ENCODE measurements at regions not wholly inside any gene's neighbourhood (a gene's known extent, or its start where the extent isn't known, plus 50 kb on each side); places are given as distances from the start of the nearest gene placed in this dataset.

- H3K4ac ChIP-seq (replicated peaks; ENCODE audit: insufficient read length, low read depth, low read length) = no peak overlapping the region
- H3K4me3 ChIP-seq (ENCODE audit: extremely low read depth in 1 of 4, insufficient read depth in 2 of 4, low read depth in 3 of 4, low read length in 4 of 4) = no peak overlapping the region
- no peaks in the 10 kb centered on the region for H3K79me2 ChIP-seq (ENCODE audit: control insufficient read depth in 1 of 2, insufficient read depth in 2 of 2, low read length in 2 of 2)
- no peak overlapping the region for H2BK5ac ChIP-seq (ENCODE audit: low read depth, low read length)
- no peak overlapping the region for H2BK15ac ChIP-seq (ENCODE audit: low read length)
- no peak overlapping the region for H3K4me2 ChIP-seq (ENCODE audit: insufficient read depth in 1 of 2, low read depth in 2 of 2, low read length in 2 of 2)
- H3K9ac ChIP-seq (replicated peaks in 1 of 4; ENCODE audit: extremely low read depth in 1 of 4, low read depth in 3 of 4, low read length in 3 of 4) = no peak overlapping the region
- H2BK20ac ChIP-seq (ENCODE audit: low read length) = no peak overlapping the region; the same call in 1 of the 2 replicates
- H2AK5ac ChIP-seq (ENCODE audit: low read depth, low read length) = no peak overlapping the region
- ChIA-PET CTCF (ENCODE audit: partially characterized antibody) (no interaction called here), POLR2A (ENCODE audit: partially characterized antibody) (no interaction called here)
- no peak overlapping the region for H4K5ac ChIP-seq (ENCODE audit: insufficient read length, low read depth, low read length)
- H3K23me2 ChIP-seq (ENCODE audit: low read depth, low read length) = no peaks in the 10 kb centered on the region
- H2BK120ac ChIP-seq (replicated peaks; ENCODE audit: low read depth, low read length) = peak overlapping the region; percentile 36
- H3K4me1 ChIP-seq (replicated peaks in 1 of 4; ENCODE audit: control insufficient read depth in 3 of 4, insufficient read depth in 4 of 4, low read length in 3 of 4) = peaks cover 0 to 8% (median 3%) of the 10 kb centered on the region in 4 experiments; a peak in 4 of 7 replicates
- no peak overlapping the region for H2BK12ac ChIP-seq (ENCODE audit: low read depth, low read length)
- DNase-seq (ENCODE audit: low read depth in 1 of 2, low spot score in 2 of 2) = no peak
- H2AFZ ChIP-seq (ENCODE audit: low read length) = no peak overlapping the region
- no peaks in the 10 kb centered on the region for H3K36me3 ChIP-seq (ENCODE audit: control insufficient read depth in 2 of 4, insufficient read depth in 4 of 4, low read length in 3 of 4)
- H3K79me1 ChIP-seq (ENCODE audit: low read depth, low read length) = no peaks in the 10 kb centered on the region
- no peak overlapping the region for H3K23ac ChIP-seq (ENCODE audit: insufficient read length)
- no peaks in the 10 kb centered on the region for H3K9me3 ChIP-seq (ENCODE audit: insufficient read depth in 2 of 2, low read depth in 1 of 2, low read length in 1 of 2)
- no peak overlapping the region for H3K27ac ChIP-seq (ENCODE audit: low read depth, low read length)
- H3K14ac ChIP-seq (ENCODE audit: insufficient read length) = no peak overlapping the region
- H3K18ac ChIP-seq (ENCODE audit: extremely low read depth, low read length) = no peak overlapping the region
- H4K20me1 ChIP-seq (replicated peaks in 1 of 2; ENCODE audit: control insufficient read depth in 1 of 2, insufficient read depth in 2 of 2, low read length in 2 of 2) = no peaks in the 10 kb centered on the region
- H4K91ac ChIP-seq (replicated peaks; ENCODE audit: insufficient read length, low read length) = no peak overlapping the region
- no peaks in the 10 kb centered on the region for H3K27me3 ChIP-seq (replicated peaks in 1 of 4; ENCODE audit: control insufficient read depth in 3 of 4, extremely low read depth in 1 of 4, insufficient read depth in 3 of 4, low read length in 3 of 4)
- FAIRE-seq = no peak
- no peak overlapping the region for H3K56ac ChIP-seq (replicated peaks; ENCODE audit: insufficient read length, low read depth, low read length)
- no peak overlapping the region for H4K8ac ChIP-seq (ENCODE audit: extremely low read depth, insufficient read depth, low read length)
- 81% methylated on average over 2 of the region's 2 CpGs; no CpG with 5 or more reads in 1 of the 2 experiments for WGBS, 2 experiments (ENCODE audit: extremely low coverage in 1 of 2, insufficient coverage in 1 of 2, insufficient read length in 1 of 2, insufficient replicate concordance in 2 of 2, low coverage in 1 of 2, low lambda C conversion rate in 2 of 2, missing lambda C conversion rate in 1 of 2)
- TF ChIP-seq USF2 (IDR thresholded peaks at IDR 0.05; ENCODE audit: low read length) (no peak), RAD21 (IDR thresholded peaks at IDR 0.05 in 1 of 2, conservative IDR thresholded peaks at IDR 0.05 in 1 of 2; ENCODE audit: low read depth in 2 of 2, low read length in 2 of 2) (no peak), HDAC2 (IDR thresholded peaks at IDR 0.05; ENCODE audit: borderline replicate concordance in 1 of 2, low read depth in 2 of 2, low read length in 2 of 2) (no peak), HDAC6 (IDR thresholded peaks at IDR 0.05; ENCODE audit: low read depth, low read length) (no peak), EP300 (IDR thresholded peaks at IDR 0.05; ENCODE audit: borderline replicate concordance in 1 of 2, low read depth in 2 of 2, low read length in 2 of 2) (no peak), SIX5 (IDR thresholded peaks at IDR 0.05; ENCODE audit: low read depth, low read length) (no peak), CEBPB (IDR thresholded peaks at IDR 0.05; ENCODE audit: low read depth, low read length) (no peak), POLR2AphosphoS5 (IDR thresholded peaks at IDR 0.05; ENCODE audit: low read depth, low read length) (no peak), GABPA (IDR thresholded peaks at IDR 0.05; ENCODE audit: borderline replicate concordance, insufficient read depth, low read length) (no peak), CHD2 (IDR thresholded peaks at IDR 0.05; ENCODE audit: low read length) (no peak), RFX5 (IDR thresholded peaks at IDR 0.05; ENCODE audit: borderline replicate concordance, low read depth, low read length) (no peak), TCF12 (IDR thresholded peaks at IDR 0.05; ENCODE audit: low read depth, low read length) (no peak), EGR1 (IDR thresholded peaks at IDR 0.05; ENCODE audit: borderline replicate concordance, low read depth, low read length) (no peak), PHF8 (conservative IDR thresholded peaks at IDR 0.05; ENCODE audit: low read depth, low read length) (no peak)
Observed at GRCh38 chr10:108662975-108663374, 1260.3 kb downstream of the XPNPEP1 start.
